H9 (cell line): ENCODE measurements at regions not wholly inside any gene's neighbourhood (a gene's known extent, or its start where the extent isn't known, plus 50 kb on each side); places are given as distances from the start of the nearest gene placed in this dataset.

Source experiments
- DNase-seq: peaks from one replicate; pipeline ENCODE4 v3.0.0-alpha.2; 2017
- H2AFZ ChIP-seq: one replicate; pipeline ENCODE4 v1.6.1; 2013; ENCODE audit warnings: mild to moderate bottlenecking, low read length, control low read depth, moderate library complexity
- H2AK5ac ChIP-seq: 2 replicates; pipeline ENCODE4 v1.6.1; 2013; ENCODE audit warnings: low read length, control low read depth, mixed read lengths; ENCODE audit not compliant: insufficient read length
- H2BK120ac ChIP-seq: one replicate; pipeline ENCODE4 v1.6.1; 2013; ENCODE audit warnings: low read depth, mild to moderate bottlenecking, low read length, control low read depth, inconsistent platforms; ENCODE audit not compliant: poor library complexity, severe bottlenecking
- H2BK12ac ChIP-seq: 2 replicates; pipeline ENCODE4 v1.6.1; 2013; ENCODE audit warnings: low read length, control low read depth, mixed read lengths, low read depth; ENCODE audit not compliant: insufficient read length
- H2BK15ac ChIP-seq: 2 replicates; pipeline ENCODE4 v1.6.1; 2013; ENCODE audit warnings: low read depth, low read length, control low read depth
- H2BK20ac ChIP-seq: one replicate; pipeline ENCODE4 v1.6.1; 2013; ENCODE audit warnings: low read depth, mild to moderate bottlenecking, low read length, control low read depth, inconsistent platforms; ENCODE audit not compliant: poor library complexity, severe bottlenecking
- H2BK5ac ChIP-seq: 2 replicates; pipeline ENCODE4 v1.6.1; 2013; ENCODE audit warnings: low read length, control low read depth, mixed read lengths; ENCODE audit not compliant: insufficient read length
- H3K14ac ChIP-seq: 2 replicates; pipeline ENCODE4 v1.6.1; 2013; ENCODE audit warnings: low read length, control low read depth; ENCODE audit not compliant: insufficient read depth
- H3K18ac ChIP-seq: 2 replicates; pipeline ENCODE4 v1.6.1; 2013; ENCODE audit warnings: low read depth, mild to moderate bottlenecking, mixed read lengths, low read length, control low read depth; ENCODE audit not compliant: insufficient read length
- H3K23ac ChIP-seq: 2 replicates; pipeline ENCODE4 v1.6.1; 2013; ENCODE audit warnings: low read length, control low read depth, mixed read lengths, low read depth; ENCODE audit not compliant: insufficient read length
- H3K23me2 ChIP-seq: 2 replicates; pipeline ENCODE4 v1.6.1; 2013; ENCODE audit warnings: low read depth, mild to moderate bottlenecking, mixed read lengths, low read length, control low read depth; ENCODE audit not compliant: insufficient read length, poor library complexity, severe bottlenecking
- H3K27ac ChIP-seq: 2 replicates; pipeline ENCODE4 v1.5.1; 2013; ENCODE audit warnings: low read length, control low read depth, mixed read lengths, low read depth; ENCODE audit not compliant: insufficient read length
- H3K27me3 ChIP-seq: 2 replicates; pipeline ENCODE4 v1.6.1; 2013; ENCODE audit warnings: low read length, control low read depth, inconsistent platforms; ENCODE audit not compliant: insufficient read depth
- H3K4ac ChIP-seq: 2 replicates; pipeline ENCODE4 v1.6.1; 2013; ENCODE audit warnings: low read depth, mild to moderate bottlenecking, control low read depth, inconsistent platforms, low read length, moderate library complexity
- H3K4me1 ChIP-seq: 2 replicates; pipeline ENCODE4 v1.6.1; 2013; ENCODE audit warnings: low read length, control low read depth, inconsistent platforms; ENCODE audit not compliant: insufficient read depth
- H3K4me2 ChIP-seq: 2 replicates; pipeline ENCODE4 v1.6.1; 2013; ENCODE audit warnings: low read length, control low read depth, mixed read lengths; ENCODE audit not compliant: insufficient read length, insufficient read depth
- H3K56ac ChIP-seq: 2 replicates; pipeline ENCODE4 v1.6.1; 2013; ENCODE audit warnings: low read depth, mild to moderate bottlenecking, mixed read lengths, low read length, control low read depth; ENCODE audit not compliant: insufficient read length
- H3K79me1 ChIP-seq: 2 replicates; pipeline ENCODE4 v1.6.1; 2013; ENCODE audit warnings: low read depth, mild to moderate bottlenecking, moderate library complexity, low read length, control low read depth, inconsistent platforms; ENCODE audit not compliant: insufficient read depth, poor library complexity, severe bottlenecking
- H3K79me2 ChIP-seq: 2 replicates; pipeline ENCODE4 v1.6.1; 2013; ENCODE audit warnings: low read length, control low read depth, inconsistent platforms; ENCODE audit not compliant: insufficient read depth
- H3K9ac ChIP-seq: 2 replicates; pipeline ENCODE4 v1.6.1; 2013; ENCODE audit warnings: low read length, control low read depth, mixed read lengths; ENCODE audit not compliant: insufficient read length; ENCODE audit errors: extremely low read depth
- H3K9me3 ChIP-seq: one replicate; pipeline ENCODE4 v1.6.1; 2013; ENCODE audit warnings: low read depth, low read length, inconsistent platforms; ENCODE audit not compliant: control insufficient read depth
- H3T11ph ChIP-seq: one replicate; pipeline ENCODE4 v1.6.1; 2013; ENCODE audit warnings: mild to moderate bottlenecking, low read length, control low read depth, inconsistent platforms
- H4K20me1 ChIP-seq: one replicate; pipeline ENCODE4 v1.6.1; 2013; ENCODE audit not compliant: control insufficient read depth, insufficient read length, insufficient read depth
- H4K5ac ChIP-seq: 2 replicates; pipeline ENCODE4 v1.6.1; 2013; ENCODE audit warnings: low read depth, mild to moderate bottlenecking, mixed read lengths, low read length, control low read depth; ENCODE audit not compliant: insufficient read length
- H4K8ac ChIP-seq: replicated peaks from 2 replicates; pipeline ENCODE4 v1.6.1; 2013; ENCODE audit warnings: low read length, control low read depth, mixed read lengths, low read depth; ENCODE audit not compliant: insufficient read length
- H4K91ac ChIP-seq: 2 replicates; pipeline ENCODE4 v1.6.1; 2013; ENCODE audit warnings: low read depth, mild to moderate bottlenecking, moderate library complexity, mixed read lengths, low read length, control low read depth; ENCODE audit not compliant: insufficient read length
- H3K27ac Mint-ChIP-seq, 3 experiments: 2 replicates in 2 of 3; 3 replicates in 1 of 3; pipeline ENCODE4 v1.8.0; 2020 to 2021; ENCODE audit warnings: mixed read lengths in 3 of 3, mild to moderate bottlenecking in 1 of 3, moderate library complexity in 1 of 3
- H3K27me3 Mint-ChIP-seq: 2 replicates; pipeline ENCODE4 v1.8.0; 2021; ENCODE audit warnings: low read depth, mild to moderate bottlenecking, moderate library complexity, mixed read lengths
- H3K36me3 Mint-ChIP-seq, 3 experiments: 2 replicates in 2 of 3; 3 replicates in 1 of 3; pipeline ENCODE4 v1.8.0; 2020 to 2021; ENCODE audit warnings: low read depth in 3 of 3, mixed read lengths in 3 of 3; ENCODE audit not compliant: insufficient read depth in 1 of 3
- H3K4me1 Mint-ChIP-seq, 2 experiments: 2 replicates each; pipeline ENCODE4 v1.8.0; 2020; ENCODE audit warnings: mixed read lengths in 2 of 2
- H3K4me3 Mint-ChIP-seq, 2 experiments: 2 replicates in 1 of 2; 3 replicates in 1 of 2; pipeline ENCODE4 v1.8.0; 2020 to 2021; ENCODE audit warnings: mild to moderate bottlenecking in 2 of 2, mixed read lengths in 2 of 2, moderate library complexity in 1 of 2
- H3K9me3 Mint-ChIP-seq, 2 experiments: 2 replicates in 1 of 2; 3 replicates in 1 of 2; pipeline ENCODE4 v1.8.0; 2020; ENCODE audit warnings: mild to moderate bottlenecking in 2 of 2, mixed read lengths in 2 of 2, moderate library complexity in 1 of 2
- CTCF ChIP-seq: fragments of 200-600 bp; sonication (generic); conservative IDR thresholded peaks from 3 replicates; pipeline ENCODE4 v1.8.0; 2021; ENCODE audit warnings: antibody characterized with exemption, mild to moderate bottlenecking
- WGBS: extraction: QIAGEN DNeasy Blood & Tissue Kit; methylation state at CpG from one replicate; pipeline ENCODE4 v1.1.7; 2013; ENCODE audit warnings: missing lambda C conversion rate, low lambda C conversion rate, mixed read lengths; ENCODE audit not compliant: insufficient read length; ENCODE audit errors: extremely low coverage; 5-methylcytosine and 5-hydroxymethylcytosine counted together

GRCh38 chr7:153006911-153007310 is 247.4 kb downstream of the ACTR3B start:
- H2AFZ ChIP-seq, result no peak overlapping the region
- no peak overlapping the region for H3K56ac ChIP-seq
- H3K9ac ChIP-seq, result no peak overlapping the region
- H2AK5ac ChIP-seq, result no peak overlapping the region
- no peaks in the 10 kb centered on the region for H3K23me2 ChIP-seq
- H3K23ac ChIP-seq, result no peak overlapping the region
- no peak overlapping the region for H2BK120ac ChIP-seq
- no peak overlapping the region for H2BK12ac ChIP-seq
- H3K27ac ChIP-seq, result no peak overlapping the region
- no peak overlapping the region for H3K18ac ChIP-seq
- H3K79me1 ChIP-seq, result no peaks in the 10 kb centered on the region
- H3K27ac Mint-ChIP-seq, result no peak overlapping the region
- TF ChIP-seq CTCF, result no peak
- peaks cover 10% of the 10 kb centered on the region for H3K27me3 Mint-ChIP-seq
- no peak overlapping the region; the same call in 1 of the 2 replicates for H3K4ac ChIP-seq
- no peaks in the 10 kb centered on the region; the same call in 1 of the 2 replicates for H3K4me1 ChIP-seq
- no peak overlapping the region for H3K4me2 ChIP-seq
- H3K14ac ChIP-seq, result no peak overlapping the region
- H3T11ph ChIP-seq, result no peak overlapping the region
- no peak overlapping the region for H4K8ac ChIP-seq
- no peak for DNase-seq
- no peaks in the 10 kb centered on the region for H3K79me2 ChIP-seq
- H3K4me1 Mint-ChIP-seq, result peaks cover 9 to 23% of the 10 kb centered on the region in 2 experiments
- WGBS, result no CpG with 5 or more reads among the region's 8 CpGs
- no peak overlapping the region for H2BK20ac ChIP-seq
- H4K20me1 ChIP-seq, result no peaks in the 10 kb centered on the region
- H3K9me3 ChIP-seq, result no peaks in the 10 kb centered on the region
- no peak overlapping the region for H4K5ac ChIP-seq
- H3K9me3 Mint-ChIP-seq, result peaks cover 4 to 5% of the 10 kb centered on the region in 2 experiments
- no peak overlapping the region for H2BK15ac ChIP-seq
- no peak overlapping the region for H3K4me3 Mint-ChIP-seq
- H3K27me3 ChIP-seq, result no peaks in the 10 kb centered on the region
- peaks cover 2 to 8% (median 4%) of the 10 kb centered on the region in 3 experiments; a peak in 5 of 7 replicates for H3K36me3 Mint-ChIP-seq
- no peak overlapping the region for H4K91ac ChIP-seq
- no peak overlapping the region for H2BK5ac ChIP-seq
